Neural crest cell (in vitro differentiated cells): ENCODE measurements at regions not wholly inside any gene's neighbourhood (a gene's known extent, or its start where the extent isn't known, plus 50 kb on each side); places are given as distances from the start of the nearest gene placed in this dataset.

Source experiments
- DNase-seq: peaks from one replicate; pipeline ENCODE4 v3.0.0; 2021; ENCODE audit warnings: low read depth, mixed read lengths, low spot score
- H3K27ac Mint-ChIP-seq: one replicate; pipeline ENCODE4 v1.8.0; 2021; ENCODE audit warnings: mild to moderate bottlenecking, mixed read lengths; ENCODE audit not compliant: unreplicated experiment
- H3K27me3 Mint-ChIP-seq: 2 replicates; pipeline ENCODE4 v1.8.0; 2021; ENCODE audit warnings: low read depth, mild to moderate bottlenecking, mixed read lengths
- H3K36me3 Mint-ChIP-seq: 2 replicates; pipeline ENCODE4 v1.8.0; 2021; ENCODE audit warnings: low read depth, mild to moderate bottlenecking, mixed read lengths
- H3K4me1 Mint-ChIP-seq: 2 replicates; pipeline ENCODE4 v1.8.0; 2021; ENCODE audit warnings: mixed read lengths
- H3K4me3 Mint-ChIP-seq: one replicate; pipeline ENCODE4 v1.8.0; 2021; ENCODE audit warnings: mild to moderate bottlenecking, mixed read lengths
- H3K9me3 Mint-ChIP-seq: 2 replicates; pipeline ENCODE4 v1.8.0; 2021; ENCODE audit warnings: mixed read lengths
- TF ChIP-seq, protein P1 (sequence below): fragments of 200-600 bp; sonication (generic); conservative IDR thresholded peaks from 2 replicates; pipeline ENCODE4 v1.5.0; 2021; ENCODE audit warnings: antibody characterized with exemption, mild to moderate bottlenecking

DNA sequence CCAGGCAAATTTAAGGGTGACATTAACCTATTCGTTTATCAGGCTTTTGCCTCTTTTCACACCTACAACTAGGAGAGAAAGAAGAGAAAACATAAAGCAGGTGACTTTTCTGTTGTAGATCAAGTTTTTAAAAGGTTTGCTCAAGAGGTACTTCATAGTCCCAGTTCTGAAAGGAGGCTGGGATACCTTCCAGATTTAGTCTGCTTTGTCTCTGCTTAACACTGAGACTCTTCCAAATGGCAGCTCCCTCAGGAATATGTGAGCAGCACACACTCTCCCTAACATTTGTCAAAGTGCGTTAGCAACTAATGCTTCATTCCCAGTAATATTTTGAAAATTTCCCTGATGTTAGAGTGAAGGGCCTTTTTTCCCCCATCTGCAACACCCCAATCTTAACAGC, 133.7 kb upstream of the RASSF8 start:
- Mint-ChIP-seq H3K27ac (no peak overlapping the region), H3K27me3 (no peaks in the 10 kb centered on the region)
- TF ChIP-seq, protein P1, sequence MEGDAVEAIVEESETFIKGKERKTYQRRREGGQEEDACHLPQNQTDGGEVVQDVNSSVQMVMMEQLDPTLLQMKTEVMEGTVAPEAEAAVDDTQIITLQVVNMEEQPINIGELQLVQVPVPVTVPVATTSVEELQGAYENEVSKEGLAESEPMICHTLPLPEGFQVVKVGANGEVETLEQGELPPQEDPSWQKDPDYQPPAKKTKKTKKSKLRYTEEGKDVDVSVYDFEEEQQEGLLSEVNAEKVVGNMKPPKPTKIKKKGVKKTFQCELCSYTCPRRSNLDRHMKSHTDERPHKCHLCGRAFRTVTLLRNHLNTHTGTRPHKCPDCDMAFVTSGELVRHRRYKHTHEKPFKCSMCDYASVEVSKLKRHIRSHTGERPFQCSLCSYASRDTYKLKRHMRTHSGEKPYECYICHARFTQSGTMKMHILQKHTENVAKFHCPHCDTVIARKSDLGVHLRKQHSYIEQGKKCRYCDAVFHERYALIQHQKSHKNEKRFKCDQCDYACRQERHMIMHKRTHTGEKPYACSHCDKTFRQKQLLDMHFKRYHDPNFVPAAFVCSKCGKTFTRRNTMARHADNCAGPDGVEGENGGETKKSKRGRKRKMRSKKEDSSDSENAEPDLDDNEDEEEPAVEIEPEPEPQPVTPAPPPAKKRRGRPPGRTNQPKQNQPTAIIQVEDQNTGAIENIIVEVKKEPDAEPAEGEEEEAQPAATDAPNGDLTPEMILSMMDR: no peak

DNA sequence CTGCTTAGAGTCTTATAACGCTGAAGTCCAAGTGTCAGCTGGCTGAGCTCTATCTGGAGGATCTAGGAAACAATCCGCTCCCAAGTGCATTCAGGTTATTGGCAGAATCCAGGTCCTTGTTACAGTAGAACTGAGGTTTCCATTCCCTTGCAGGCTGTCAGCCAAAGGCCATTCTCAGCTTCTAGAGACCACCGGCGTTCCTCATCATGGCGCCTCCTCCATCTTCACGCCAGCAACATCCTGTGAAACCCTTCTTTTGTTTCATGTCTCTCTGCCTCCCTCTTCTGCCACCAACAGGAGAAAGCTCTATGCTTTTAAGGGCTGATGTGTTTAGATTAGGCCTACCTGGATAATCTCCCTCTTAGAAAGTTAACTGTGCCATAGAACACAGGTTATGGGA, 133.0 kb upstream of the RASSF8 start:
- Mint-ChIP-seq H3K4me1 (no peaks in the 10 kb centered on the region), H3K36me3 (no peaks in the 10 kb centered on the region), H3K27ac (no peak overlapping the region), H3K4me3 (no peak overlapping the region), H3K27me3 (no peaks in the 10 kb centered on the region), H3K9me3 (no peaks in the 10 kb centered on the region)
- TF ChIP-seq, protein P1: no peak
- no peak for DNase-seq

More for the DNA sequence above, 133.7 kb upstream of the RASSF8 start:
- Mint-ChIP-seq H3K9me3 (no peaks in the 10 kb centered on the region), H3K4me3 (no peak overlapping the region), H3K36me3 (no peaks in the 10 kb centered on the region), H3K4me1 (peaks cover 5% of the 10 kb centered on the region)
- DNase-seq: no peak

DNA sequence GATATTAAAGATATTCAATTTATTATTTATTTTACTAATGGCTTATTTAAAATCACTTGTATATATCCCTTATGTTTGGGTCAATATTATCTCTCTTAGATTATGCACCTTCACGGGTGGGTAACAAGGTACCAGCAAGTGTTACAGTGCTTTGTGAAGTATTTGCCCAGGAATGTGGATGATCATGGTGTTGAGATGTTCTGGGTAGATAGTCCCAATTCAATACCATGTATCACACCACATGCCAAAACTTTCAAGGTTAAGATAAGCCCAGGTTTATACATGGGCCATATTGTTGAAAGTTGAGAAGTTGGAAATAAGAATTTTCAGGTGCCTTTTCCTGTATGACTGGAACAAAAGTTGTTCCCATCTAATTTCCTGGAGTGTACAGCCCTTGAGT, 131.3 kb upstream of the RASSF8 start:
- no peaks in the 10 kb centered on the region for H3K36me3 Mint-ChIP-seq
- H3K27ac Mint-ChIP-seq: no peak overlapping the region
- no peaks in the 10 kb centered on the region for H3K4me1 Mint-ChIP-seq
- H3K4me3 Mint-ChIP-seq: no peak overlapping the region
- TF ChIP-seq, protein P1: no peak
- no peaks in the 10 kb centered on the region for H3K27me3 Mint-ChIP-seq
- no peak for DNase-seq
- H3K9me3 Mint-ChIP-seq: no peaks in the 10 kb centered on the region

DNA sequence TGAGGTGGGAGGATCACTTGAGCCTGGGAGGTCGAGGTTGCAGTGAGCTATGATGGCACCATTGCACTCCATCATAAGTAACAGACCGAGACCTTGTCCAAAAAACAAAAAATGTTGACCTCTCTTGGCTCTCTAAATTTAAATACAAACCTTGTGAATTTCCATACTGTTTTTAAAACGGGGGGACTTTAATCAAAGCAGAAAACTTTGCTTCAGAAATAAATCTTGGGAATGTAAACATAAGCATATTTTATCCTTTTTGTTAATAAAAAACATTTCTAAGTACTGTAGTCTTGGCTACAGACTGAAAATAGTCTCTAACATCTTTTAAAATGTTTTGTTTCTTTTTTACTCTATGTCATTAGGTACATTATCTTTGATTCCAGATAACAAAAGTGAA, 130.7 kb upstream of the RASSF8 start:
- H3K27ac Mint-ChIP-seq: no peak overlapping the region
- no peak for DNase-seq
- H3K4me1 Mint-ChIP-seq: no peaks in the 10 kb centered on the region
- TF ChIP-seq, protein P1: no peak
- no peaks in the 10 kb centered on the region for H3K36me3 Mint-ChIP-seq
- no peak overlapping the region for H3K4me3 Mint-ChIP-seq
- no peaks in the 10 kb centered on the region for H3K27me3 Mint-ChIP-seq
- H3K9me3 Mint-ChIP-seq: no peaks in the 10 kb centered on the region

DNA sequence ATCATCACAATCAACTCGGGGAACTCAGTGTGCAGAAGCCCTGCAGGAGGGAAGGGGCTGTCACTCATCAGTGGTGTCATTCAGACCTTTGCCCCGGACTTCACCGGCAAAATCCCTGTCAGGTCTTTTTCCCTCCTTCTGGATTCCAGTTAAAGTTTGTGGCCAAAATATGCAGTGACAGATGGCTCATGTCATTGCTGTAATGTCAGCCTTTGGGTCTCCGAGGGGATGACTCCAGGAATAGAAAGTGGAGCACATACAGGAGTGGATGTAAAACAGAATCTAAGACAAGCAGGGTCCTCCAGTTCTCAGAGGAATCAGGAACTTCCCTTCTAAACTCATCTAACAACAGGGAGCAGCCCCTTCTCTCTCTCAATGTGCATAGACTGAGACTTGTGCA, 130.3 kb upstream of the RASSF8 start:
- no peaks in the 10 kb centered on the region for H3K36me3 Mint-ChIP-seq
- no peaks in the 10 kb centered on the region for H3K27me3 Mint-ChIP-seq
- DNase-seq: no peak
- no peaks in the 10 kb centered on the region for H3K9me3 Mint-ChIP-seq
- H3K4me1 Mint-ChIP-seq: no peaks in the 10 kb centered on the region
- H3K27ac Mint-ChIP-seq: no peak overlapping the region
- no peak overlapping the region for H3K4me3 Mint-ChIP-seq
- TF ChIP-seq, protein P1: no peak

DNA sequence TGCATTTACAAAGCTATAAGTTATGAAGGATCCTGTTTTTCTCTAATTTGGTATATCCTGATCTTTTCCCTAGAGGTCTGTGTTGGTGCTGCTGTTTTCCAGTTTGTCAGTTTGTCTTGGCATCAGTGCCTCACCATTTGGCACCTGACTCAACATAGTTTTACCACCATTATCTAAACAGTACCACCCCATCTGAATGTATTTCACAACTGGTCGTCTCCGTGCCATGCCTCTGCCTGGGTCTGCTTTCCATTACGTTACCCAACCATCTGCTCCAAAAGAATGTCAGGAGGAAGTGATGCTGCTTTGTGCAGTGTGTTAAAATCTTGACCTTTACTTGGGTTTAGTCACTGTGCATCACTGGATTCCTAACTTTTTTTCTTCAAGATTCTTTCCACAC, 129.3 kb upstream of the RASSF8 start:
- no peaks in the 10 kb centered on the region for H3K36me3 Mint-ChIP-seq
- no peaks in the 10 kb centered on the region for H3K27me3 Mint-ChIP-seq
- TF ChIP-seq, protein P1: no peak
- H3K4me3 Mint-ChIP-seq: no peak overlapping the region
- H3K4me1 Mint-ChIP-seq: no peaks in the 10 kb centered on the region
- H3K27ac Mint-ChIP-seq: no peak overlapping the region
- DNase-seq: no peak
- no peaks in the 10 kb centered on the region for H3K9me3 Mint-ChIP-seq
